H1 (cell line): ENCODE measurements at regions not wholly inside any gene's neighbourhood (a gene's known extent, or its start where the extent isn't known, plus 50 kb on each side); places are given as distances from the start of the nearest gene placed in this dataset.

Source experiments
- CTCF ChIA-PET: fragments of 300-600 bp; sonication (Branson Sonifier 250); formaldehyde crosslinking; loops from one replicate; lab custom pipeline; 2021; ENCODE audit not compliant: partially characterized antibody; lab: Charles Lee
- POLR2A ChIA-PET: fragments of 300-600 bp; sonication (Branson Sonifier 250); formaldehyde crosslinking; loops from one replicate; lab custom pipeline; 2021; ENCODE audit warnings: inconsistent platforms; ENCODE audit not compliant: partially characterized antibody; lab: Charles Lee
- DNase-seq, 2 experiments: peaks; one replicate each; pipeline versions ENCODE4 v3.0.0 to v3.0.0-alpha.2; 2010 to 2022; ENCODE audit warnings: low spot score in 2 of 2, low read depth in 1 of 2, mixed read lengths in 1 of 2
- FAIRE-seq: peaks from 2 replicates; lab custom pipeline; 2011; peaks lifted over from hg19 to GRCh38; lab: Jason Lieb, UNC
- H2AFZ ChIP-seq: 2 replicates; pipeline ENCODE4 v1.8.1; 2012; ENCODE audit warnings: low read length, inconsistent platforms
- H2AK5ac ChIP-seq: 2 replicates; pipeline ENCODE4 v1.6.1; 2013; ENCODE audit warnings: low read depth, low read length
- H2BK120ac ChIP-seq: replicated peaks from 2 replicates; pipeline ENCODE3; 2013; ENCODE audit warnings: low read depth, low read length, inconsistent platforms
- H2BK12ac ChIP-seq: 2 replicates; pipeline ENCODE4 v1.6.1; 2013; ENCODE audit warnings: low read depth, low read length
- H2BK15ac ChIP-seq: 2 replicates; pipeline ENCODE4 v1.6.1; 2013; ENCODE audit warnings: low read length
- H2BK20ac ChIP-seq: 2 replicates; pipeline ENCODE4 v1.6.1; 2013; ENCODE audit warnings: low read length
- H2BK5ac ChIP-seq: 2 replicates; pipeline ENCODE4 v1.6.1; 2013; ENCODE audit warnings: low read depth, low read length
- H3K14ac ChIP-seq: 2 replicates; pipeline ENCODE4 v1.6.1; 2013; ENCODE audit warnings: inconsistent platforms; ENCODE audit not compliant: insufficient read length
- H3K18ac ChIP-seq: 2 replicates; pipeline ENCODE4 v1.6.1; 2013; ENCODE audit warnings: low read length; ENCODE audit errors: extremely low read depth
- H3K23ac ChIP-seq: 2 replicates; pipeline ENCODE4 v1.6.1; 2013; ENCODE audit warnings: inconsistent platforms; ENCODE audit not compliant: insufficient read length
- H3K23me2 ChIP-seq: 2 replicates; pipeline ENCODE4 v1.6.1; 2013; ENCODE audit warnings: low read depth, low read length
- H3K27ac ChIP-seq: 2 replicates; pipeline ENCODE4 v1.6.1; 2011; ENCODE audit warnings: low read depth, low read length, inconsistent platforms
- H3K27me3 ChIP-seq, 4 experiments: replicated peaks in 1 of 4; 1 replicate in 1 of 4; 2 replicates in 3 of 4; pipeline versions ENCODE4 v1.6.1 to v1.8.1; 2011 to 2013; ENCODE audit warnings: low read length in 3 of 4, mild to moderate bottlenecking in 3 of 4, inconsistent platforms in 2 of 4, mixed read lengths in 2 of 4, moderate library complexity in 1 of 4; ENCODE audit not compliant: control insufficient read depth in 3 of 4, insufficient read depth in 3 of 4; ENCODE audit errors: extremely low read depth in 1 of 4
- H3K36me3 ChIP-seq, 4 experiments: 2 replicates each; pipeline versions ENCODE4 v1.6.1 to v1.8.1; 2011 to 2013; ENCODE audit warnings: mild to moderate bottlenecking in 4 of 4, low read length in 3 of 4, moderate library complexity in 2 of 4, control low read depth in 1 of 4, inconsistent platforms in 1 of 4; ENCODE audit not compliant: insufficient read depth in 4 of 4, control insufficient read depth in 2 of 4
- H3K4ac ChIP-seq: replicated peaks from 2 replicates; pipeline ENCODE3; 2013; ENCODE audit warnings: low read length, low read depth, mixed read lengths, inconsistent platforms; ENCODE audit not compliant: insufficient read length
- H3K4me1 ChIP-seq, 4 experiments: replicated peaks in 1 of 4; 1 replicate in 1 of 4; 2 replicates in 3 of 4; pipeline versions ENCODE4 v1.6.1 to v1.8.1; 2011 to 2013; ENCODE audit warnings: low read length in 3 of 4, inconsistent platforms in 2 of 4, mixed read lengths in 1 of 4; ENCODE audit not compliant: insufficient read depth in 4 of 4, control insufficient read depth in 3 of 4
- H3K4me2 ChIP-seq, 2 experiments: 2 replicates each; pipeline versions ENCODE4 v1.6.1 to v1.8.1; 2011 to 2013; ENCODE audit warnings: low read depth in 2 of 2, low read length in 2 of 2, control low read depth in 1 of 2, inconsistent platforms in 1 of 2, mild to moderate bottlenecking in 1 of 2; ENCODE audit not compliant: insufficient read depth in 1 of 2
- H3K4me3 ChIP-seq, 4 experiments: fragments of 200-600, 300-600 bp in 1 of 4; sonication (generic), shearing (Covaris generic), sonication (Bioruptor Twin) in 1 of 4; 2 replicates each; pipeline versions ENCODE4 v1.5.1 to v1.8.1; 2011 to 2016; ENCODE audit warnings: low read length in 4 of 4, low read depth in 3 of 4, control low read depth in 2 of 4, inconsistent platforms in 2 of 4, mild to moderate bottlenecking in 2 of 4, mixed read lengths in 1 of 4, moderate library complexity in 1 of 4; ENCODE audit not compliant: insufficient read depth in 2 of 4; ENCODE audit errors: extremely low read depth in 1 of 4
- H3K56ac ChIP-seq: replicated peaks from 2 replicates; pipeline ENCODE3; 2013; ENCODE audit warnings: low read depth, mild to moderate bottlenecking, mixed read lengths, low read length, inconsistent platforms; ENCODE audit not compliant: insufficient read length
- H3K79me1 ChIP-seq: 2 replicates; pipeline ENCODE4 v1.6.1; 2013; ENCODE audit warnings: low read depth, low read length, control low read depth
- H3K79me2 ChIP-seq, 2 experiments: 2 replicates each; pipeline versions ENCODE4 v1.6.1 to v1.8.1; 2012 to 2013; ENCODE audit warnings: low read length in 2 of 2, mild to moderate bottlenecking in 2 of 2, inconsistent platforms in 1 of 2; ENCODE audit not compliant: insufficient read depth in 2 of 2, control insufficient read depth in 1 of 2
- H3K9ac ChIP-seq, 4 experiments: replicated peaks in 1 of 4; 1 replicate in 1 of 4; 2 replicates in 3 of 4; pipeline versions ENCODE4 v1.6.1 to v1.8.1; 2011 to 2013; ENCODE audit warnings: low read depth in 3 of 4, low read length in 3 of 4, control low read depth in 2 of 4, mild to moderate bottlenecking in 2 of 4, moderate library complexity in 2 of 4, inconsistent platforms in 1 of 4; ENCODE audit errors: extremely low read depth in 1 of 4
- H3K9me3 ChIP-seq, 2 experiments: 2 replicates each; pipeline versions ENCODE4 v1.6.1 to v1.8.1; 2012 to 2013; ENCODE audit warnings: mild to moderate bottlenecking in 2 of 2, moderate library complexity in 2 of 2, control low read depth in 1 of 2, inconsistent platforms in 1 of 2, low read depth in 1 of 2, low read length in 1 of 2, mixed read lengths in 1 of 2; ENCODE audit not compliant: insufficient read depth in 2 of 2
- H4K20me1 ChIP-seq, 2 experiments: replicated peaks in 1 of 2; 2 replicates each; pipeline versions ENCODE3 to v1.8.1; 2011 to 2013; ENCODE audit warnings: inconsistent platforms in 2 of 2, low read length in 2 of 2, mild to moderate bottlenecking in 1 of 2; ENCODE audit not compliant: insufficient read depth in 2 of 2, control insufficient read depth in 1 of 2
- H4K5ac ChIP-seq: 2 replicates; pipeline ENCODE4 v1.6.1; 2013; ENCODE audit warnings: low read length, low read depth, mixed read lengths, inconsistent platforms; ENCODE audit not compliant: insufficient read length
- H4K8ac ChIP-seq: 2 replicates; pipeline ENCODE4 v1.8.0; 2013; ENCODE audit warnings: mild to moderate bottlenecking, moderate library complexity, low read length, inconsistent platforms; ENCODE audit not compliant: insufficient read depth; ENCODE audit errors: extremely low read depth
- H4K91ac ChIP-seq: replicated peaks from 2 replicates; pipeline ENCODE3; 2013; ENCODE audit warnings: low read length, mixed read lengths, inconsistent platforms; ENCODE audit not compliant: insufficient read length
- ASH2L ChIP-seq: fragments of 200-600, 300-600 bp; sonication (generic); IDR thresholded peaks from one replicate; pipeline ENCODE4 v1.7.1; 2017; ENCODE audit warnings: low read length
- CBX8 ChIP-seq: fragments of 300-800, 300-1000 bp; sonication (generic); IDR thresholded peaks from 2 replicates; pipeline ENCODE4 v1.7.1; 2016; ENCODE audit warnings: low read depth, low read length, borderline replicate concordance
- CREB1 ChIP-seq: IDR thresholded peaks from 2 replicates; pipeline ENCODE4 v1.6.1; 2012; ENCODE audit warnings: inconsistent platforms
- FOSL1 ChIP-seq: IDR thresholded peaks from 2 replicates; pipeline ENCODE4 v1.6.1; 2011; ENCODE audit warnings: mild to moderate bottlenecking, low read depth, low read length, moderate library complexity; ENCODE audit not compliant: insufficient read depth
- GABPA ChIP-seq: IDR thresholded peaks from 2 replicates; pipeline ENCODE4 v1.6.1; 2011; ENCODE audit warnings: mild to moderate bottlenecking, low read length, moderate library complexity, borderline replicate concordance; ENCODE audit not compliant: insufficient read depth
- GTF2F1 ChIP-seq: IDR thresholded peaks from 2 replicates; pipeline ENCODE4 v1.6.1; 2012; ENCODE audit warnings: low read depth, low read length, improper control_type of control experiment, borderline replicate concordance
- JUND ChIP-seq: IDR thresholded peaks from 2 replicates; pipeline ENCODE4 v1.6.1; 2011; ENCODE audit warnings: mild to moderate bottlenecking, improper control_type of control experiment, low read length
- KDM1A ChIP-seq: fragments of 200-600, 300-600 bp; sonication (generic); IDR thresholded peaks from 2 replicates; pipeline ENCODE4 v1.7.1; 2016; ENCODE audit warnings: mild to moderate bottlenecking, low read length, borderline replicate concordance
- NANOG ChIP-seq: IDR thresholded peaks from 2 replicates; pipeline ENCODE4 v1.6.1; 2011; ENCODE audit warnings: low read length, low read depth, mild to moderate bottlenecking, inconsistent platforms; ENCODE audit not compliant: insufficient read depth, poor library complexity, severe bottlenecking
- RAD21 ChIP-seq, 2 experiments: IDR thresholded peaks in 1 of 2; conservative IDR thresholded peaks in 1 of 2; 2 replicates each; pipeline ENCODE4 v1.6.1; 2011; ENCODE audit warnings: low read depth in 2 of 2, low read length in 2 of 2, improper control_type of control experiment in 1 of 2, inconsistent platforms in 1 of 2, mild to moderate bottlenecking in 1 of 2, moderate library complexity in 1 of 2
- SIN3A ChIP-seq, 2 experiments: IDR thresholded peaks in 1 of 2; conservative IDR thresholded peaks in 1 of 2; 2 replicates each; pipeline ENCODE4 v1.6.1; 2011 to 2012; ENCODE audit warnings: low read length in 2 of 2, improper control_type of control experiment in 1 of 2, low read depth in 1 of 2, mild to moderate bottlenecking in 1 of 2
- SRF ChIP-seq: IDR thresholded peaks from 2 replicates; pipeline ENCODE4 v1.6.1; 2011; ENCODE audit warnings: mild to moderate bottlenecking, low read depth, low read length, moderate library complexity
- TBP ChIP-seq: IDR thresholded peaks from 2 replicates; pipeline ENCODE4 v1.6.1; 2011; ENCODE audit warnings: low read depth, low read length, improper control_type of control experiment
- TEAD4 ChIP-seq: IDR thresholded peaks from 2 replicates; pipeline ENCODE4 v1.6.1; 2012; ENCODE audit warnings: low read depth, low read length, inconsistent platforms, mixed read lengths
- WGBS, 2 experiments: shearing (Covaris generic) in 1 of 2; methylation state at CpG; one replicate each; pipeline versions ENCODE4 v1.1.6 to v1.1.7; 2013 to 2015; ENCODE audit warnings: low lambda C conversion rate in 2 of 2, mixed read lengths in 2 of 2, inconsistent platforms in 1 of 2, low coverage in 1 of 2, missing lambda C conversion rate in 1 of 2; ENCODE audit not compliant: insufficient replicate concordance in 2 of 2, insufficient coverage in 1 of 2, insufficient read length in 1 of 2; ENCODE audit errors: extremely low coverage in 1 of 2, missing lambda C conversion rate in 1 of 2; 5-methylcytosine and 5-hydroxymethylcytosine counted together

DNA sequence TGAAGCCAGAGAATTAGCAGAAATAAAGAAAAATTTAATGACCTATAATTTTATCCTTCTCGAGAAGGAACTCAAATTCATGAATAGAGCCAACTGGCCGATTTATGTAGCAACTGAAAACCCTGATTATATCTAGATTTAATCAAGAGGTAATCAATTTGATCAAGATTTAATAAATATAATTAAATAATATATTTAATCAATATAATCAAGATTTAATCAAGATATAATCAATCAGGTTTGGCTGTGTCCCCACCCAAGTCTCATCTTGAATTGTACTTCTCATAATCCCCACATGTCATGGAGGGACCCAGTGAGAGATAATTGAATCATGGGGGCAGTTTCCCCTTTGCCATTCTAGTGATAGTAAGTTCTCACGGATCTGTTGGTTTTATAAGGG is 181.2 kb upstream of the CDIN1 start:
- H4K5ac ChIP-seq = no peak overlapping the region
- H2BK120ac ChIP-seq = no peak overlapping the region
- no peaks in the 10 kb centered on the region for H3K9me3 ChIP-seq
- no peak overlapping the region for H2BK5ac ChIP-seq
- no peak overlapping the region for H3K4me3 ChIP-seq
- H3K36me3 ChIP-seq = no peaks in the 10 kb centered on the region
- no peaks in the 10 kb centered on the region for H3K79me2 ChIP-seq
- DNase-seq (no peak), FAIRE-seq (no peak)
- H3K4ac ChIP-seq = no peak overlapping the region
- no peak overlapping the region for H2BK12ac ChIP-seq
- no peak overlapping the region for H3K4me2 ChIP-seq
- ChIA-PET POLR2A (no interaction called here), CTCF (no interaction called here)
- H2BK20ac ChIP-seq = no peak overlapping the region
- no peak overlapping the region for H3K56ac ChIP-seq
- no peaks in the 10 kb centered on the region for H3K79me1 ChIP-seq
- no peak overlapping the region for H3K9ac ChIP-seq
- WGBS, 2 experiments = 95% methylated on average over 3 of the region's 3 CpGs; no CpG with 5 or more reads in 1 of the 2 experiments
- H3K23ac ChIP-seq = no peak overlapping the region
- H2BK15ac ChIP-seq = no peak overlapping the region
- H4K8ac ChIP-seq = no peak overlapping the region
- H2AFZ ChIP-seq = no peak overlapping the region
- H3K27ac ChIP-seq = no peak overlapping the region
- no peaks in the 10 kb centered on the region for H4K20me1 ChIP-seq
- no peak overlapping the region for H4K91ac ChIP-seq
- H2AK5ac ChIP-seq = no peak overlapping the region
- no peaks in the 10 kb centered on the region for H3K27me3 ChIP-seq
- H3K23me2 ChIP-seq = no peaks in the 10 kb centered on the region
- no peak overlapping the region for H3K14ac ChIP-seq
- no peak overlapping the region for H3K18ac ChIP-seq
- H3K4me1 ChIP-seq = 0 out of 7 replicates have a peak, but pooled peaks cover 0 to under 1% (median 0%) of the 10 kb centered on the region in 4 experiments
- TF ChIP-seq CBX8 (no peak), ASH2L (no peak), SIN3A (conservative IDR thresholded peaks at IDR 0.05 in 1 of 2, IDR thresholded peaks at IDR 0.05 in 1 of 2; ENCODE audit: low read depth in 1 of 2, low read length in 2 of 2) (no peak), TBP (no peak), NANOG (no peak), SRF (no peak), RAD21 (IDR thresholded peaks at IDR 0.05 in 1 of 2, conservative IDR thresholded peaks at IDR 0.05 in 1 of 2; ENCODE audit: low read depth in 2 of 2, low read length in 2 of 2) (no peak), TEAD4 (no peak), JUND (no peak), FOSL1 (no peak), GTF2F1 (no peak), GABPA (no peak), KDM1A (no peak), CREB1 (no peak)
